Panc1 (cell line): ENCODE measurements at regions not wholly inside any gene's neighbourhood (a gene's known extent, or its start where the extent isn't known, plus 50 kb on each side); places are given as distances from the start of the nearest gene placed in this dataset.

ENCODE experiments used
- ATAC-seq: fragments of 200-7000 bp; cut with Tn5 transposase; 2 replicates; pipeline ENCODE4 v1.9.1; 2020; ENCODE audit warnings: mild to moderate bottlenecking, moderate library complexity
- BruUV-seq: library from RNA; stranded (reverse); fragments of 400-500 nt; replicated peaks from 2 replicates; lab custom pipeline; 2021; lab: Mats Ljungman, UMichigan
- CTCF ChIA-PET: fragments of 300-600 bp; sonication (Branson Sonifier 250); formaldehyde crosslinking; loops from one replicate; lab custom pipeline; 2022; ENCODE audit warnings: antibody characterized with exemption; lab: Charles Lee
- POLR2A ChIA-PET: fragments of 300-600 bp; sonication (Branson Sonifier 250); formaldehyde crosslinking; loops from one replicate; lab custom pipeline; 2022; ENCODE audit warnings: antibody characterized with exemption; lab: Charles Lee
- DNase-seq: peaks from one replicate; pipeline ENCODE4 v3.0.0-alpha.2; 2010; ENCODE audit warnings: low read depth, low spot score
- H3K27ac ChIP-seq: 2 replicates; pipeline ENCODE4 v1.5.1; 2011; ENCODE audit warnings: mild to moderate bottlenecking, low read length, inconsistent platforms
- H3K27me3 ChIP-seq: fragments of 200-500 bp; sonication (Bioruptor generic); 2 replicates; pipeline ENCODE4 v1.6.0; 2014; ENCODE audit warnings: low read length, inconsistent platforms; ENCODE audit not compliant: control insufficient read depth, insufficient read depth
- H3K36me3 ChIP-seq: fragments of 200-500 bp; sonication (Bioruptor generic); 2 replicates; pipeline ENCODE4 v1.5.1; 2014; ENCODE audit warnings: inconsistent platforms, mild to moderate bottlenecking, low read length, moderate library complexity; ENCODE audit not compliant: control insufficient read depth, insufficient read depth
- H3K4me1 ChIP-seq: 2 replicates; pipeline ENCODE4 v1.5.1; 2011; ENCODE audit warnings: inconsistent platforms, mild to moderate bottlenecking, low read length, moderate library complexity; ENCODE audit not compliant: control insufficient read depth, insufficient read depth
- H3K4me3 ChIP-seq, 2 experiments: 2 replicates each; pipeline ENCODE4 v1.5.1; 2011 to 2012; ENCODE audit warnings: low read depth in 2 of 2, low read length in 2 of 2, mild to moderate bottlenecking in 2 of 2, inconsistent platforms in 1 of 2, moderate library complexity in 1 of 2
- H3K9me3 ChIP-seq: fragments of 200-500 bp; sonication (Bioruptor generic); 2 replicates; pipeline ENCODE4 v1.5.1; 2014; ENCODE audit warnings: low read depth, mild to moderate bottlenecking, inconsistent platforms, low read length, moderate library complexity; ENCODE audit not compliant: control insufficient read depth, insufficient read depth
- POLR2AphosphoS5 ChIP-seq: IDR thresholded peaks from 2 replicates; pipeline ENCODE4 v1.6.1; 2012; ENCODE audit warnings: mild to moderate bottlenecking, low read depth, low read length, moderate library complexity
- SIN3A ChIP-seq: IDR thresholded peaks from 2 replicates; pipeline ENCODE4 v1.6.1; 2012; ENCODE audit warnings: low read depth, mild to moderate bottlenecking, low read length, moderate library complexity, borderline replicate concordance; ENCODE audit not compliant: insufficient read depth
- TCF7L2 ChIP-seq: IDR thresholded peaks from 2 replicates; pipeline ENCODE4 v1.6.1; 2011; ENCODE audit warnings: mild to moderate bottlenecking, low read depth, low read length, inconsistent platforms
- in situ Hi-C: cut with HindIII; loops from 2 replicates; pipeline ENCODE4 v1.10.0; 2016; ENCODE audit warnings: low sequenced_read_pairs, low pct_unique_long_range_greater_than_20kb
- intact Hi-C: fragments of 100-400 bp; cut with micrococcal nuclease; formaldehyde crosslinking; loops from one replicate; pipeline ENCODE4 v1.10.0; 2022; ENCODE audit not compliant: unreplicated experiment
- TF ChIP-seq, protein P1 (sequence below), 2 experiments: IDR thresholded peaks; 2 replicates each; pipeline ENCODE4 v1.6.1; 2011 to 2012; ENCODE audit warnings: low read depth in 2 of 2, control low read depth in 1 of 2, low read length in 1 of 2, mild to moderate bottlenecking in 1 of 2, moderate library complexity in 1 of 2; ENCODE audit not compliant: insufficient read depth in 1 of 2
- TF ChIP-seq, protein P2 (sequence below): fragments of 450-650 bp; IDR thresholded peaks from 2 replicates; pipeline ENCODE4 v1.5.1; 2017; ENCODE audit warnings: mild to moderate bottlenecking

DNA sequence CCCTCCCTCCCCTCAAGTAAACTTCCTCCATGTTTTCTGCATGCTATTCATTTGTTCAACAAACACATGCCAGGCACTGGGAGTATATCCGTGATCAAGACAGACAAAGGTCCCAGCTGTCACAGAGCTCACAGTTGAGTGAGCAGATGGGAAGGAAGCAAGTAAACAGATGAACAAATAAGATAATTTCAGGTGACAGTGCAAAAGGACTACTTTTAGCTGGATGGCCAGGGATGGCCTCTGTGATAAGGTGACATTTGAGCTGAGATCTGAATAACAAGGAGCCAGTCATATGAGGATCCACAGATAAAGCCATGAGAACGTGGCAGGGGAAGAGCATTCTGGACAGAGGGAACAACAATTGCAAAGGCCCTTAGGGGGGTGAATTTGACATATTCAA, 121.7 kb upstream of the RAD23B start:
- in situ Hi-C loops, result no loop called here
- intact Hi-C loops, result no loop called here
- DNase-seq, result no peak
- TF ChIP-seq POLR2AphosphoS5 (no peak), SIN3A (no peak), TCF7L2 (no peak)
- TF ChIP-seq, protein P1, sequence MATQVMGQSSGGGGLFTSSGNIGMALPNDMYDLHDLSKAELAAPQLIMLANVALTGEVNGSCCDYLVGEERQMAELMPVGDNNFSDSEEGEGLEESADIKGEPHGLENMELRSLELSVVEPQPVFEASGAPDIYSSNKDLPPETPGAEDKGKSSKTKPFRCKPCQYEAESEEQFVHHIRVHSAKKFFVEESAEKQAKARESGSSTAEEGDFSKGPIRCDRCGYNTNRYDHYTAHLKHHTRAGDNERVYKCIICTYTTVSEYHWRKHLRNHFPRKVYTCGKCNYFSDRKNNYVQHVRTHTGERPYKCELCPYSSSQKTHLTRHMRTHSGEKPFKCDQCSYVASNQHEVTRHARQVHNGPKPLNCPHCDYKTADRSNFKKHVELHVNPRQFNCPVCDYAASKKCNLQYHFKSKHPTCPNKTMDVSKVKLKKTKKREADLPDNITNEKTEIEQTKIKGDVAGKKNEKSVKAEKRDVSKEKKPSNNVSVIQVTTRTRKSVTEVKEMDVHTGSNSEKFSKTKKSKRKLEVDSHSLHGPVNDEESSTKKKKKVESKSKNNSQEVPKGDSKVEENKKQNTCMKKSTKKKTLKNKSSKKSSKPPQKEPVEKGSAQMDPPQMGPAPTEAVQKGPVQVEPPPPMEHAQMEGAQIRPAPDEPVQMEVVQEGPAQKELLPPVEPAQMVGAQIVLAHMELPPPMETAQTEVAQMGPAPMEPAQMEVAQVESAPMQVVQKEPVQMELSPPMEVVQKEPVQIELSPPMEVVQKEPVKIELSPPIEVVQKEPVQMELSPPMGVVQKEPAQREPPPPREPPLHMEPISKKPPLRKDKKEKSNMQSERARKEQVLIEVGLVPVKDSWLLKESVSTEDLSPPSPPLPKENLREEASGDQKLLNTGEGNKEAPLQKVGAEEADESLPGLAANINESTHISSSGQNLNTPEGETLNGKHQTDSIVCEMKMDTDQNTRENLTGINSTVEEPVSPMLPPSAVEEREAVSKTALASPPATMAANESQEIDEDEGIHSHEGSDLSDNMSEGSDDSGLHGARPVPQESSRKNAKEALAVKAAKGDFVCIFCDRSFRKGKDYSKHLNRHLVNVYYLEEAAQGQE (IDR thresholded peaks at IDR 0.05; ENCODE audit: insufficient read depth in 1 of 2, low read depth in 2 of 2, low read length in 1 of 2), result no peak
- TF ChIP-seq, protein P2, sequence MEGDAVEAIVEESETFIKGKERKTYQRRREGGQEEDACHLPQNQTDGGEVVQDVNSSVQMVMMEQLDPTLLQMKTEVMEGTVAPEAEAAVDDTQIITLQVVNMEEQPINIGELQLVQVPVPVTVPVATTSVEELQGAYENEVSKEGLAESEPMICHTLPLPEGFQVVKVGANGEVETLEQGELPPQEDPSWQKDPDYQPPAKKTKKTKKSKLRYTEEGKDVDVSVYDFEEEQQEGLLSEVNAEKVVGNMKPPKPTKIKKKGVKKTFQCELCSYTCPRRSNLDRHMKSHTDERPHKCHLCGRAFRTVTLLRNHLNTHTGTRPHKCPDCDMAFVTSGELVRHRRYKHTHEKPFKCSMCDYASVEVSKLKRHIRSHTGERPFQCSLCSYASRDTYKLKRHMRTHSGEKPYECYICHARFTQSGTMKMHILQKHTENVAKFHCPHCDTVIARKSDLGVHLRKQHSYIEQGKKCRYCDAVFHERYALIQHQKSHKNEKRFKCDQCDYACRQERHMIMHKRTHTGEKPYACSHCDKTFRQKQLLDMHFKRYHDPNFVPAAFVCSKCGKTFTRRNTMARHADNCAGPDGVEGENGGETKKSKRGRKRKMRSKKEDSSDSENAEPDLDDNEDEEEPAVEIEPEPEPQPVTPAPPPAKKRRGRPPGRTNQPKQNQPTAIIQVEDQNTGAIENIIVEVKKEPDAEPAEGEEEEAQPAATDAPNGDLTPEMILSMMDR, result no peak
- CTCF ChIA-PET, result no interaction called here
- Histone ChIP-seq H3K9me3 (no peaks in the 10 kb centered on the region), H3K4me3 (no peak overlapping the region), H3K36me3 (no peaks in the 10 kb centered on the region), H3K27me3 (no peaks in the 10 kb centered on the region), H3K27ac (no peak overlapping the region), H3K4me1 (no peaks in the 10 kb centered on the region)
- ATAC-seq, result no peak
- POLR2A ChIA-PET, result no interaction called here
- BruUV-seq, result no TSS peak

DNA sequence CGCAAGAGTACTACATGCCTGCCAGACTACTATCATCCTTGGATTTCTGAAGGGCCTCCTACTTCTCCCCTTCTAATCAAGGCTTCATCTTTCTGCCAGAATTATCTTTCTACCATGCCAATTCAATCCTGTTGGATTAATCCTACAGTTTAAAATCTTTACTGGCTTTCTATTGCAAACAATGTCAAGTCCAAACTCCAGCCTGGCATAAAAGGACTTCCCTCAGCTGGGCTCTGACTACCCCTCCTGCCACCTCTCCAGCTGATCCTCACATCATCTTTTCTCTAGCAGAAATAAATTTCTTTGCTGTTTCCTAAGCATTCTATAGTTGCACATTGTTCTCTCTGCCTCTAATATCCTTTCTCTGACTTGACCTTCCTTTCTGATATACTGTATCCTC, 119.7 kb upstream of the RAD23B start:
- Histone ChIP-seq H3K27ac (no peak overlapping the region), H3K27me3 (no peaks in the 10 kb centered on the region), H3K4me3 (no peak overlapping the region), H3K9me3 (no peaks in the 10 kb centered on the region), H3K4me1 (no peaks in the 10 kb centered on the region), H3K36me3 (no peaks in the 10 kb centered on the region)
- intact Hi-C loops (no loop called here), in situ Hi-C loops (no loop called here)
- no TSS peak for BruUV-seq
- ChIA-PET POLR2A (no interaction called here), CTCF (no interaction called here)
- TF ChIP-seq, protein P2, result no peak
- TF ChIP-seq TCF7L2, result no peak
- no peak for TF ChIP-seq SIN3A
- TF ChIP-seq, protein P1 (IDR thresholded peaks at IDR 0.05; ENCODE audit: insufficient read depth in 1 of 2, low read depth in 2 of 2, low read length in 1 of 2), result no peak
- TF ChIP-seq POLR2AphosphoS5, result no peak
- no peak for DNase-seq
- ATAC-seq, result no peak
